NCI-H128 (cell line): ENCODE measurements at regions not wholly inside any gene's neighbourhood (a gene's known extent, or its start where the extent isn't known, plus 50 kb on each side); places are given as distances from the start of the nearest gene placed in this dataset.
"Not testable (repeated sequence)": the region's sequence is repeated elsewhere in the genome, so short reads cannot be mapped to it uniquely, and the experiment has no call there.

ENCODE experiments used
- DNase-seq: peaks from one replicate; lab custom pipeline; 2025; ENCODE audit not compliant: unreplicated experiment; lab: John Stamatoyannopoulos, UW

DNA sequence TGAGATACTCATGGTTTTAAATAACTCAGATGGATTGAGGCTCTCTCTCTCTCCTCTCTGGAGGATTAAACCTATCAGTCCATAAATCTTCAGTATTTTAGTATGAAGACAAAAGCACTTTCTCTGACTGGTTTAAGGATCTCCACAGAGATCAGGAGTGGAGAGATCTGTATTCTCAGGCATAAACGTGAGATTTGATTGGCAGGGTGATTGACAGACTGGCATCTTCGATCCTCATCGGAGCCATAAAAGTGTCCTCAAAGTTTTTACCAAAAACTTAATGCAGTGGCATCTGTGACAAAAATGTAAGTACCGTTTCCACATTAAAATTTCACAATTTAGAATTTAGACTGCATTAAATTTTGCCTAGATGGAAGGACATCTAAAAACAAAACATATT lies 870.1 kb downstream of the KCNJ2 start:
- no peak for DNase-seq

- no peak for DNase-seq
These were observed 883.6 kb downstream of the KCNJ2 start for GRCh38 chr17:71052971-71053370.

GRCh38 chr17:71055128-71055527 lies 885.8 kb downstream of the KCNJ2 start:
- no peak for DNase-seq

GRCh38 chr17:71057448-71057847 lies 888.1 kb downstream of the KCNJ2 start:
- DNase-seq, result no peak

GRCh38 chr17:71057938-71058337 lies 888.6 kb downstream of the KCNJ2 start:
- no peak for DNase-seq

DNA sequence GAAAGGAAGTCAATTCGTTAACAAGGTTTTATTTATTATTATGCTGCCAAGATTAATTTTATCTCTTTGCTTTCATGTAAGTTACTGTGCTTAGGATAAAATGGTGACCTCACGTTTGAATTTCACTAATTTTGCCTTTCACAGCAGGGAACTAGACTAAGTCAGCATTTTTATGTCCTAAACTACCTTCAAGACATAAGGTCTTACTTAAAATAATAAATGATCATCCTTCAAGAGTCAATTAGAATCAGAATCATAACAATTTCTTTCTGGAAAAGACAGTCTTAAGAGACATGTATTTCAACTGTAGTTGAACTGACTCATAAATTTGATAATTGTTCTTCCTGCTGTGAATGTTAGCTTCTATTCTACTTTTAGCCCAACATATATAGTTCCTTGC lies 893.8 kb downstream of the KCNJ2 start:
- no peak for DNase-seq

GRCh38 chr17:71063559-71063958 lies 894.2 kb downstream of the KCNJ2 start:
- no peak for DNase-seq

DNA sequence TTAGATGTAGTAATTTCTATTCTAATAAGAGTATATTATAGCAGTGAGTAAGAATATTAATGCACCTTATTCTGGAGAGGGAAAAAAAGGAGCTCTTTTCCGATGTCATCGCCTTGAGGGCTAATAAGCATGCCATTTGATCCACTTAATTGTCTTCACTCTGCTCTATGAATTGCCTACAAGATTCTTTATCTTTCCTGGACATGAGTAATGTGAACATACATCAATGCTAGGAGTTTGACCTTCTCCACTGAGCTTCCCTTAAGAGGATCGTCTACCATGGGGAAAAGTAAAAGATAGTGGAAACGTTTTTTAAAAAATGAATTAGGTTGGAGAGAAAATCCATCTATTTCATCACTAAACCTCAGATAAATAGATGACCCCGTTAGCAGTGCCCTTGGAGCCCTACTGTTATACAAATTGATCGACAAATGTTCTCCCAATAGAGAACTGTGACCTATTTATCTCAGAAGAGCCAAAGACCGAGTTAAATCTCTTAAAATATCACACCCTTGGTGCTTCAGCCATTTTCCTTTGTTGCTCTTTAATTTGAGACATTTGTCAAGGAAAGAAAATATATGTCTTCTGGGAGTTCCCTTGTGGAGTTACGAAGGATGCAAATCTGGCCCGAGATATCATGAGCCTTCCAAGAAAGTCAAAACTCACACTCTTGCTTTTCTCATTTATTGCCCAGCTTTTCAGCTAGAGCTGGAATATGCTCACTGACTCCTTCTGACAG lies 898.5 kb downstream of the KCNJ2 start:
- no peak for DNase-seq

DNA sequence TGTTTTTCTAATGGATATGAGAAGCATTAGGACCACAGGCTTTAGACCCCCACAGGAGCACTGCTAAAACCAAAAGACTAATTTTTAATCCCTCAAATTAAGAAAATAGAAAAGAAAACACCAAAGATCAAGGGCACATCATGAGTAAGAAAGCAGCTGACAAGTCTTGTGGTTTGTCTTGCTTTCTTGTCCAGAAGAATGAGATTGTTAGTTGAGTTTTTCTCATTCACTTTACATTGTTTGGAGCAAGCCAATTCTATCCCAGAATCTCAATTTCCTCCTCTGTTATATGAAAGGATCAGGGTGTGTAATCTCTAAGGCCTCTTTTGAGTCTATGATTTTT lies 899.0 kb downstream of the KCNJ2 start:
- DNase-seq, result no peak

- no peak for DNase-seq
These were observed 901.7 kb downstream of the KCNJ2 start for GRCh38 chr17:71071041-71071440.

DNA sequence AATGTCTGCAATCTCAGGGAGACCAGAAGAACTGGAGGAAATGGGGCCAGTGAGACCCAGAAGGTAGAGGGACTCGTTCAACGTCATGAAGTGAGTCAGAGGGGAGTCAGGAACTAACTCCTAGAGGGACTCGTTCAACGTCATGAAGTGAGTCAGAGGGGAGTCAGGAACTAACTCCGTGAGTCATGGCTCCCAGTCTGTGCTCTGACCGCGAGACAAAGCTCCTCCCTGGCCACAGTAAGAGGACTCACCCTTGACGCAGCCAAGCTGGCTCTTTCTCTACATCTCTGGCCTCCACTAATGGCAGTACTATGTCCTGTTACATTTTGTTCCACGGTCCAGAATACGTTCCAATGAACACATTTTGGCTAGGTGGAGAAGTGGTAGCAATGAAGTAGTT lies 902.5 kb downstream of the KCNJ2 start:
- no peak for DNase-seq

- DNase-seq, result no peak
These were observed 911.6 kb downstream of the KCNJ2 start for GRCh38 chr17:71080937-71081336.

GRCh38 chr17:71081666-71082065 lies 912.3 kb downstream of the KCNJ2 start:
- DNase-seq, result no peak

GRCh38 chr17:71084219-71084618 lies 914.9 kb downstream of the KCNJ2 start:
- no peak for DNase-seq

- no peak for DNase-seq
These were observed 915.5 kb downstream of the KCNJ2 start for GRCh38 chr17:71084838-71085237.

GRCh38 chr17:71085238-71086033 lies 916.1 kb downstream of the KCNJ2 start:
- DNase-seq, result no peak

GRCh38 chr17:71089431-71089830 lies 920.1 kb downstream of the KCNJ2 start:
- DNase-seq, result no peak

- no peak for DNase-seq
These were observed 928.7 kb downstream of the KCNJ2 start for GRCh38 chr17:71098071-71098470.

DNA sequence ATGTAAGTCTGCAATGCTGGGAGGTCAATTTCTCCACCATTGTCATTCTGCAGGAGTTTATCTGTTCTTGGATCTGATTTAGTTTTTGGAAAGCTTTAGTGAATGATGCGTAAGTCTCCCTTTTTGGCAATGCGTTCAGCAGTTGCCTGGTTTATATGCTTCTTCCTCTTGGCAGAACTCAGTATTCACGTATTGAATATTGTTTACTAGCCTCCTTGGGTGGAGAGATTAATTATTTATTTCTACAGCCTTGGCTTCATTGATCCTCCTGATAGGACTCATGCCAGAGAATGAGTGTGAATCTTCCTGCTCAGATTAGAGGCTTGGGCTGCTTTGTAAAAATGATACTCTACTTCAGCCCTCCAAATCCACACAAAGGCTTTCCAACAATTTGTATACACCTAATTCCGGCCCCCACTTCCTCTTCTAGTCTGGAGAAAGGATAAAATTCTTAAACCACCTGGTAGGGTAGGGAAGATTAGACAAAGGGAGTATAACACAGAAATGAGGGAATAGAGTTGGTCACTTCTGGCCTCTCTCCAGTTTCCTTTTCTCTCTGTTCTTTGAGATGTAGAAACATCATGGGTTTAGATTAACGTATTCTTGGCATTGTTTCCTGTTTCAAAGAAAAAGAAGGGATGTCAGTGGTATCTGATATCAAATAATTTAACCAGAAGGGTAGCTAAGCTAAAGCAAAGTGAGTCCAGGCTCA lies 929.8 kb downstream of the KCNJ2 start:
- DNase-seq, result no peak

DNA sequence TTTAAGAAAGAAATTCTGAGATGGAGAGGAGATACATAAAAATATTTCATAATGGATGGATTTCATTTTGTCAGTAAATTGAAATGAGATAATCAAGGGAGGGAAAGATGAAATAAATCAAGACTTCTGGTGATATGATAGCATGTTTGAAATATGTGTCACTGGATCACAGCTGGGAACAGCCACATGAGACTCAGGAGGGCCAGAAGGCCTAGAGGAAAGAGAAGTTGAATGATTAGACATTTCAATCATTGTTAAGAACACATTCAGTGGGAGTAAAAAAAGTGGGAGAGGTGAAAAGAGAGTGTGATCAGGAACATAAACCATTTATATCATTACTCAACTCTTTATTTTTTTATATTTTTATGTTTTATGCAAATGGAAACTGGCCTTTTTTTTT lies 933.4 kb downstream of the KCNJ2 start:
- DNase-seq, result no peak

DNA sequence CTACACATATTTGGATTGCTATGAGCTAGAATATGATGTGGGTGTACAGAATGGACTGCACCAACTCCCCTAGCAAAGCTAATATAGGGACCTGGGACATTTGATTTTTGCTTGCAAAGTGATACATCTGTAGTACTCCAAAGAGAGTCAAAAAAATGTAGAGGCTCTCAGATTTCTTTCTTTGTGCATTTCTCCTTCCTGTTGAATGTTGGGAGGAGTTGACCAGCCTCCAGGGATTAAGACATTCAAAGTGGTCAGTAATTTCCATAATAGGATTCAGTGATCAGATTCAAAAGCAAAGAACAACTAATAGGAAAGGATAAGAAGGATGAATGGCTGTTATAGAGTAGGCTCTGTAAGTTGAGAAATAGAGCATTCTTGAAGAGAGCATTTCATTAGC lies 934.9 kb downstream of the KCNJ2 start:
- DNase-seq, result no peak

GRCh38 chr17:71106056-71106455 lies 936.7 kb downstream of the KCNJ2 start:
- DNase-seq, result not testable (repeated sequence)
